Stimulated activated CD4-positive, alpha-beta T cell treated with anti-CD3 and anti-CD28 coated beads, Interleukin-4, amount 100 ng/mL, for 4 hours (primary cell): ENCODE measurements at regions not wholly inside any gene's neighbourhood (a gene's known extent, or its start where the extent isn't known, plus 50 kb on each side); places are given as distances from the start of the nearest gene placed in this dataset.

Experiments used
- DNase-seq, 2 experiments: peaks; one replicate each; pipeline ENCODE4 v3.0.0-alpha.2; 2020

- no peak for DNase-seq
These were observed 125.0 kb upstream of the MEF2A start for GRCh38 chr15:99440551-99441443.

DNA sequence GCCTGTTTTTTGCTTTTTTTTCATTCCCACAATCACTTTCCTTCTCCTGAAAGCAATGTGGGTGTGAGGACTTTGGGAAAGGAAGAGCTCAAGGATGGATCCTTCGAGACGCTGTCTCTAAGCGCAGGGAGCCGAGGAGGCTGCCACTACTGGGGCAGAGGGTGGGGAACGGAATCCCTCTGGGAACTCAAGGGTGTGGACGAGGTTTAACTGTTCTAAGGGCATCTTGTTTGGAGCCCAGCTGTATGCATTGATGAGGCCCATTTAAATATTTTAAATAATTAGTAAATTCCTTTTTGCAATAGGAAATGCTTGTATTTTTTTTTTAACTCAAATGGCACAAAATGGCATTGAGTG lies 124.4 kb upstream of the MEF2A start:
- DNase-seq: no peak

- DNase-seq: no peak
These were observed 123.9 kb upstream of the MEF2A start for GRCh38 chr15:99441871-99442251.

GRCh38 chr15:99442252-99442897 lies 123.4 kb upstream of the MEF2A start:
- DNase-seq: no peak

GRCh38 chr15:99443056-99443756 lies 122.6 kb upstream of the MEF2A start:
- no peak for DNase-seq

- no peak for DNase-seq
These were observed 121.9 kb upstream of the MEF2A start for GRCh38 chr15:99443768-99444446.

DNA sequence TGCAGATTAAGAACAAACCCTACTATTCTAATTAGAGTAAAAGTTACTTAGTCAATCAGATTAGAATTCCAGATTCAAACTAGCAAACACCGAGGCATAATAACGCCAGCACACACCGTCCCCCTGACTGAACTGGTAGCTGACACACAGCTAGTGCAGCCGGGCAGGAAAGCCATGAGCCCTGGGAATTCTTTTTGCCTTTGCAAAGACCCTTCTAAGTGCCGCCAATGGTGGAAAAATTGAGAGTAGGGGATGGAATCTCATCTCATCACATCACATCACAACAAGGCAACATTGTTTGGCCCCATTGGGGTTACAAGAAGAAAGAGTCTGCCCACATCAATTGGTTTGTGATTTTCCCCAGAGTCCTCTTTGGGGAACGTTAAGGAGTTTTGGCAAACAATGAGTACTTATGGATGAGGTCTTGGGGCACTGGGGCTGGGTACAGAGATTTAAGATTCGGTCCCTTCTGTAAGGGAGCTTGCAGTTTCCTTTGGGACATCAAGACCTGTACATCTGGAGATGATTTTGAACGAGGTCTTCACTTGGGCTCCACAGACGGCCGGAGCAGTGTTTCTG lies 120.4 kb upstream of the MEF2A start:
- no peak for DNase-seq

GRCh38 chr15:99446565-99447496 lies 119.0 kb upstream of the MEF2A start:
- DNase-seq: no peak

DNA sequence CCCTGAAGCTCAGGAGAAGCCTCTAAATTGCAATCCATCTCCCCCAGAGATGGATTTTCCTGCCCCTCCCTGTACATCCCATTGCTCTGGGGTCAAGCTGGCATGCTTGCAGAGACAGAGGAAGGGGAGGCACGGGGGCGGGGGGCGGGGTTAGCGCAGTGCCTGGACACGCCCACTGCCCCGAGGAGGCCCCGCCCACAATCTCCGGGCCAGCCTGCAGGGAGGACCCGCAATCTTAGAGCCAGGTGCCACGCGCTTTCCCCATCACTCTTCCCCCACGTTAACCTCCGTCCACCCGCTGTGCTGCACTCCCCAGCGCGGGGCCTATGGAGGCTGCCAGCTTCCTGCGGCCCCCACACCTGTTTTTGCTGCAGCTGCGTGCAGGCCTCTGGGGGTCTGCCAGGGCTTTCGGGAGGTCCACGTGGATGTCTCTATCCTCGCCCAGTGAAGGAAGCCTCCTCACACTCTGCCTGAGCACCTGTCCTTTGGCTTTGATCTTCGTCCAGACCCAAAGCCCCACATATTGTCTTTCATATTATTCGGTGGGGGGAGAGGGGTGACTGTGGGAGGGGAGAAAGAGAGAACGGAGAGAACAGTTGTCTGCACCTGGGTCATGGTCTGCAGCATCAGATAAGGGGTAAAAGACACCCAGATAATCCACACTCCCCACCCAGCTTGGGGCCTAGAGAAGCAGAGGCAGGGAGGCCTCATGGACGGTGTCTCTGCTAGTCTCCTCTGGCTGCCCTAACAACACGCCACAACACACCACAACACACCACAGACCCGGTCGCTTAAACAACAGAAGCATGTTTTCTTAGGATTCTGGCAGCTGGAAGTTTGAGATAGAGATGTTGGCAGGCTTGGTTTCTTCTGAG lies 118.0 kb upstream of the MEF2A start:
- no peak for DNase-seq

DNA sequence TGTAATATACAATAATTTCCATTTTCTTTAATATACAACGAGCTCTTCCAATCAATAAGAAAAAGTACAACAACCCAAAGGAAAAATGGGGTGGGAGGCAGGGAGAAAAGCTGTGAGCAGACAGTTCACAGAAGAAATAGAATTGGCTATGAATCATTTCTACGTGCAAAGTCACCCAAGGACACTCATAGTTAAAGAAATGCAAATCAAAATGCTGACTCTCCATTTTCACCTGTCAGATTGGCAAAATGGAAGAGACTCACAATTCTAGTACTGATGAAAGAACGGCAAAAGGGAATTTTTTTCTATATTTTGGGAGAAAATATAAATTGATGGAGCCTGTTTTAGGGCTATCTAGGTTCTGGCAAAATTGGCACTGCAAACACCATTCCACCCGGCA lies 116.3 kb upstream of the MEF2A start:
- DNase-seq: no peak

- DNase-seq: peak; percentile 48 to 64
These were observed 114.9 kb upstream of the MEF2A start for GRCh38 chr15:99450896-99451358.

GRCh38 chr15:99451484-99451883 lies 114.3 kb upstream of the MEF2A start:
- no peak for DNase-seq

GRCh38 chr15:99452010-99452409 lies 113.8 kb upstream of the MEF2A start:
- DNase-seq: no peak

GRCh38 chr15:99452728-99453636 lies 112.8 kb upstream of the MEF2A start:
- DNase-seq: no peak

DNA sequence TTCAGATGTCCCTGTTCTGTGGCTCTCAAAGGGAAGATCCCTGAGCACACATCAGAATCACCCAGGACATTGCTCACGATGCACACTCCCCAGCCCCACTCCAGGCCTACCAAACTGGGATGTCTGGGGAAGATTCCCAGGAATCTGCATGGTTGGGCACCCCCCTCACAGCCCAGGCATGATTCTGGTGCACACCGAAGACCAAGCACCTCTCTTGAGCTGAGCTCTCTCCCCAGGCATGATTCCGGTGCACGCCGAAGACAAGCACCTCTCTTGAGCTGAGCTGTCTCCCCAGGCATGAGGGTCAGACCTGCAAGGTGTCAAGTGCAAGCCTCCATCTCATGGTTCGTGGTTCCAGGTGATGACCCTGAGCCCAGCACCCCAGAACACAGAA lies 112.2 kb upstream of the MEF2A start:
- no peak for DNase-seq

DNA sequence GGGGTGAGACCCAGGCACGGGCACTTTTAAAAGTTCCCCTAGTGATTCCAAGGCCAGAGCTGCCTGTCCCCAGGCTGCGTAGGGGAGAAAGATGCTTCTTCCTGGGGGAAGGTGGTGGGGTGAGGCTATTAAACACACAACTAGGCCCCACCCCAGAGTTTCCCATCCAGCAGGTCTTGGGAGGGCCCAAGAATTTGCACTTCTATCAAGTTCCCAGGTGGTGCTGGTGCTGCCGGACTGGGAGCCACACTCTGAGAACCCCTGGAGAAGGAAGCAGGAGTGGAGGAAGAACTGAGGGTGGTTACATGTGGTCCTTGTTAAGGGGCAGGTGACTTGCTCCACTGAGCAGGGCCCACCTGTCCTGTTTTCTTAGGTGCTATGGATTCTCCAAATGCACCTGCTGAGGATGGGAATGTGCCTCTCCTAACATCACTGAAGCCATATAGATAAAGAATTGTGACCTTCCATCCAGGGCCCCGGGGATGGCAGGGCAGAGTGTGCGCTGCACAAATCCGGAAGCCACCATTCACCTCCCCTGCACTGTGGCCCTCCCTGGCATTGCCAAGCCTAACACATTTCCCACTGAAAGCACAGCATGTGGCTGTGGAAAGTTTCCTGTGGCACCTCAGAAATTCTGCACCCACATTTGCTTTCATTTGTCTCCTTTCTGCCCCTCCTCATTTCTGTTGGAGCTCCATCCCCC lies 111.5 kb upstream of the MEF2A start:
- no peak for DNase-seq

DNA sequence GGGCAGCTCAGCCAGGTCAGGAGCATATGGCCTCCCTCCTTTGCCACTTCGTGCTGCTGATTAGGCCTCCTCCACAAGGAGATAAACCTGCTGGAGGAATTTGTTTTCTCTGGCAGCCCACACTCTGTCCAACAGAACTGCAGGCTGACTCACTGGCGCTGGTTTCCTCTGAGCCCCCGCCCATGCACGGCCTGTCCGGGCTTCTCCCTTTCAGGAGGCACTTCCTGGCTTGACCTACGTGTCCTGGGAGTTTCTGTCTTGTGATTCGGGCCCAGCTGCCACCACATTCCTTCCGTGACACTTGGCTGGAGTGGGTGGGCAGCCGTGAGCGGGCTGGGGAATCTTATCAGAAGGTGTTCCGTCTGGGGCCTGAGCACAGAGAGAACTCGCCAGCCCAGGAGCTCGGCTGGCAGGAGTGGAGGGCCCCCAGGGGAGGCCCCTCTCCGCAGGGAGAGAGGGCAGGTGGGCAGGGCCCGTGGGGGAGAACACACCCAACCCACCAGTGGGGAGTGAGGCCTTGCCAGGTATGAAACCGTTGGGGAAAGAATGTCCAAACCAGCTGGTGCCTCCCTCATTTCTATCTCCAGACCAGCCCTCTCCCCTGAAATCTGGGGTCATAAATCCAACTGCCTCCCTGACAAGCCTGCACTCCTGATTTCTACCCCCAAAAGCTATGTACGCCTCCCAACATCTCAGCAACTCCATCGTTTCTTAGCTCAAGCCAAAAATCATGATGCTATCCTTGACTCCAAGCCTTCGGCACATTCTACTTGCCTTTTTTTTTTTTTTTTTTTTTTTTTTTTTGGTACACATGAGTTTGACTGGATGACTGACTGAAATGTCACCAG lies 110.6 kb upstream of the MEF2A start:
- DNase-seq: no peak

- DNase-seq: no peak
These were observed 110.0 kb upstream of the MEF2A start for GRCh38 chr15:99455789-99456160.
